ENCODE measurements at regions not wholly inside any gene's neighbourhood (a gene's known extent, or its start where the extent isn't known, plus 50 kb on each side); places are given as distances from the start of the nearest gene placed in this dataset.
"Not testable (repeated sequence)": the region's sequence is repeated elsewhere in the genome, so short reads cannot be mapped to it uniquely, and the experiment has no call there.

DNA sequence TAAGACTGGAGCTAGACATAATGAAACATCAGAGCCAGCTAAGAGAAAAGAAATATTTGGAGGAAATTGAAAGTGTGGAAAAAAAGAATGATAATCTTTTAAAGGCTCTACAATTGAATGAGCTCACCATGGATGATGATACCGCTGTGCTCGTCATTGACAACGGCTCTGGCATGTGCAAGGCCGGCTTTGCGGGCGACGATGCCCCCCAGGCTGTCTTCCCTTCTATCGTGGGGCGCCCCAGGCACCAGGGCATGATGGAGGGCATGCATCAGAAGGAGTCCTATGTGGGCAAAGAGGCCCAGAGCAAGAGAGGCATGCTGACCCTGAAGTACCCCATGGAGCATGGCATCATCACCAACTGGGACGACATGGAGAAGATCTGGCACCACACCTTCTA lies 98.3 kb downstream of the CCDC74A start:
- intact Hi-C loops (cut with micrococcal nuclease); H3K27me3 Mint-ChIP-seq; H3K9me3 Mint-ChIP-seq; POLR2A ChIA-PET; H3K27ac Mint-ChIP-seq; H3K4me3 Mint-ChIP-seq; DNase-seq; H3K36me3 Mint-ChIP-seq; H3K4me1 Mint-ChIP-seq (ENCODE audit: low read depth); CTCF ChIA-PET: not testable (repeated sequence)

- H3K27me3 Mint-ChIP-seq; DNase-seq; H3K4me1 Mint-ChIP-seq (ENCODE audit: low read depth); H3K27ac Mint-ChIP-seq; H3K9me3 Mint-ChIP-seq; POLR2A ChIA-PET; intact Hi-C loops (cut with micrococcal nuclease); H3K4me3 Mint-ChIP-seq; H3K36me3 Mint-ChIP-seq; CTCF ChIA-PET: not testable (repeated sequence)
Measured at GRCh38 chr2:131626565-131626964, 98.9 kb downstream of the CCDC74A start.

- intact Hi-C loops (cut with micrococcal nuclease); DNase-seq; H3K9me3 Mint-ChIP-seq; H3K27ac Mint-ChIP-seq; POLR2A ChIA-PET; H3K4me1 Mint-ChIP-seq (ENCODE audit: low read depth); H3K27me3 Mint-ChIP-seq; CTCF ChIA-PET; H3K4me3 Mint-ChIP-seq; H3K36me3 Mint-ChIP-seq: not testable (repeated sequence)
Measured at GRCh38 chr2:131627777-131628176, 100.1 kb downstream of the CCDC74A start.

- H3K4me1 Mint-ChIP-seq (ENCODE audit: low read depth); H3K36me3 Mint-ChIP-seq; H3K27ac Mint-ChIP-seq; H3K9me3 Mint-ChIP-seq; POLR2A ChIA-PET; CTCF ChIA-PET; DNase-seq; H3K4me3 Mint-ChIP-seq; intact Hi-C loops (cut with micrococcal nuclease); H3K27me3 Mint-ChIP-seq: not testable (repeated sequence)
Measured at GRCh38 chr2:131631648-131632047, 104.0 kb downstream of the CCDC74A start.

DNA sequence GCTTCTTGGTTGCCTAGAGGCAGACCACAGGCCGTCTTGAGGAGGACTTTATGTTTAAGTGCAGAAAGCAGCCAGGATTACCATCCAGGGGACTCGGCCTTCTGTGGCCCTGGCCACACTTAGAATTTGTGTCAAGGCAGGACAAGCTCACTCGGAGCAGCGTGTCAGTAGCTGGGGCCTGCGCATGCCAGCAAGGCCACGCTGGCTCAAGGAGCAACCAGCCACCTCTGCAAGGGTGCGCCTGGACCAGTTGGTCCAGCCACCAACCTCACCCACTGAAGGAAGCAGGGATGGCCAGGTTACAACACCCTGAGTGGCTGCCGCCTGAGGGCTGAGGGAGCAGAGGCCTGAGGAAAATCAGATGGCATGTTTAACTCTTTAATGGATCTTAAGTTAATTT lies 105.7 kb downstream of the CCDC74A start:
- CTCF ChIA-PET; DNase-seq; H3K27ac Mint-ChIP-seq; H3K27me3 Mint-ChIP-seq; POLR2A ChIA-PET; intact Hi-C loops (cut with micrococcal nuclease); H3K36me3 Mint-ChIP-seq; H3K4me3 Mint-ChIP-seq; H3K9me3 Mint-ChIP-seq; H3K4me1 Mint-ChIP-seq (ENCODE audit: low read depth): not testable (repeated sequence)

DNA sequence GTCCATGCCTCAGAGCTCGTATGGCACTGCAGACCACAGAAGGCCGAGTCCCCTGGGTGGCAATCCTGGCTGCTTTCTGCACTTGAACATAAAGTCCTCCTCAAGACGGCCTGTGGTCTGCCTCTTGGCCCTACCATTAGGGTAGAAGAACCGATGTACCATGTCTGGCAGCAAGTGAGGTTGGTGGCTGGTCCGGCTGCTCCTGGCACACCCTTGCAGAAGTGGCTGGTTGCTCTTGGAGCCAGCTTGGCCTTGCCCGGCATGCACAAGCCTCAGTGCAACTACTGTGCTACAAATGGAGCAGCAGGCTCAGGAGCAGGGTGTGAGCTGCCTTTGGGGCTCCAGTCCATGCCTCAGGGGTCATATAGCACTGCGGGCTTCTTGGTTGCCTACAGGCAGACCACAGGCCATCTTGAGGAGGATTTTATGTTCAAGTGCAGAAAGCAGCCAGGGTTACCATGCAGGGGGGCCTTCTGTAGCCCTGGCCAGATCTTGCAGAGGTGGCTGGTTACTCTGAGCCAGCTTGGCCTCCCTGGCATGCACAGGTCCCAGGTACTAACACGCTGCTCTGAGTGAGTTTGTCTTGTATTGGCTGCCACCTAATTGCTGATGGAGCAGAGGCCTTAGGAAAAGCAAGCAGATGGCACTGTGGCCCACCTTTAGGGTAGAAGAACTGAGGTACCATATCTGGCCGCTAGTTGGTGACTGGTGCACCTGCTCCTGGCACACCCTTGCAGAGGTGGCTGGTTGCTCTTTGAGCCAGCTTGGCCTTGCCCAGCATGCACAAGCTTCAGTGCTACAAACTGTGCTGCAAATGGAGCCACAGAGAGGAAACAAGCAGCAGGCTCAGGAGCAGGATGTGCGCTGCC lies 106.4 kb downstream of the CCDC74A start:
- DNase-seq; CTCF ChIA-PET; H3K4me3 Mint-ChIP-seq; intact Hi-C loops (cut with micrococcal nuclease); H3K27me3 Mint-ChIP-seq; H3K27ac Mint-ChIP-seq; POLR2A ChIA-PET; H3K4me1 Mint-ChIP-seq (ENCODE audit: low read depth); H3K36me3 Mint-ChIP-seq; H3K9me3 Mint-ChIP-seq: not testable (repeated sequence)

GRCh38 chr2:131635611-131636010 lies 107.9 kb downstream of the CCDC74A start:
- POLR2A ChIA-PET, result no interaction called here
- intact Hi-C loops (cut with micrococcal nuclease), result no loop called here
- H3K9me3 Mint-ChIP-seq, result no peaks in the 10 kb centered on the region
- CTCF ChIA-PET, result no interaction called here
- no peaks in the 10 kb centered on the region for H3K36me3 Mint-ChIP-seq
- no peak overlapping the region for H3K27ac Mint-ChIP-seq
- no peaks in the 10 kb centered on the region for H3K4me1 Mint-ChIP-seq (ENCODE audit: low read depth)
- H3K27me3 Mint-ChIP-seq, result peaks cover 2% of the 10 kb centered on the region
- no peak for DNase-seq
- no peak overlapping the region for H3K4me3 Mint-ChIP-seq

DNA sequence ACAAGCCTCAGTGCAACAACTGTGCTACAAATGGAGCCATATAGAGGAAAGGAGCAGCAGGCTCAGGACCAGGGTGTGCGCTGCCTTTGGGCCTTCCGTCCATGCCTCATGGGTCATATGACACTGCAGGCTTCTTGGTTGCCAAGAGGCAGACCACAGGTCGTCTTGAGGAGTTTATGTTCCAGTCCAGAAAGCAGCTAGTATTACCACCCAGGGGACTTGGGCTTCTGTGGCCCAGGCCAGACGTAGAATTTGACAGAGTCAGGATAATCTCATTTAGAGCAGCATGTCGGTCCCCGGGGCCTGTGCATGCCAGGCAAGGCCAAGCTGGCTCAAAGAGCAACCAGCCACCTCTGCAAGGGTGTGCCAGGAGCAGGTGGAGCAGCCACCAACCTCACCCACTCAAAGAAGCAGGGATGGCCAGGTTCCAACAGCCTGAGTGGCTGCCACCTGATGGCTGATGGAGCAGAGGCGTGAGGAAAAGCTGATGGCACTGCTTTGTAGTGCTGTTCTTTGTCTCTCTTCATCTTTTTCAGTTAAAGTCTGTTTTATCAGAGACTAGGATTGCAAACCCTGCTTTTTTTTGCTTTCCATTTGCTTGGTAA lies 109.1 kb downstream of the CCDC74A start:
- H3K27ac Mint-ChIP-seq; CTCF ChIA-PET; H3K27me3 Mint-ChIP-seq; H3K4me3 Mint-ChIP-seq; H3K4me1 Mint-ChIP-seq (ENCODE audit: low read depth); DNase-seq; H3K9me3 Mint-ChIP-seq; POLR2A ChIA-PET; intact Hi-C loops (cut with micrococcal nuclease); H3K36me3 Mint-ChIP-seq: not testable (repeated sequence)

- H3K27me3 Mint-ChIP-seq; H3K4me1 Mint-ChIP-seq (ENCODE audit: low read depth); CTCF ChIA-PET: not testable (repeated sequence)
Measured at GRCh38 chr2:131639001-131639620, 111.4 kb downstream of the CCDC74A start.

DNA sequence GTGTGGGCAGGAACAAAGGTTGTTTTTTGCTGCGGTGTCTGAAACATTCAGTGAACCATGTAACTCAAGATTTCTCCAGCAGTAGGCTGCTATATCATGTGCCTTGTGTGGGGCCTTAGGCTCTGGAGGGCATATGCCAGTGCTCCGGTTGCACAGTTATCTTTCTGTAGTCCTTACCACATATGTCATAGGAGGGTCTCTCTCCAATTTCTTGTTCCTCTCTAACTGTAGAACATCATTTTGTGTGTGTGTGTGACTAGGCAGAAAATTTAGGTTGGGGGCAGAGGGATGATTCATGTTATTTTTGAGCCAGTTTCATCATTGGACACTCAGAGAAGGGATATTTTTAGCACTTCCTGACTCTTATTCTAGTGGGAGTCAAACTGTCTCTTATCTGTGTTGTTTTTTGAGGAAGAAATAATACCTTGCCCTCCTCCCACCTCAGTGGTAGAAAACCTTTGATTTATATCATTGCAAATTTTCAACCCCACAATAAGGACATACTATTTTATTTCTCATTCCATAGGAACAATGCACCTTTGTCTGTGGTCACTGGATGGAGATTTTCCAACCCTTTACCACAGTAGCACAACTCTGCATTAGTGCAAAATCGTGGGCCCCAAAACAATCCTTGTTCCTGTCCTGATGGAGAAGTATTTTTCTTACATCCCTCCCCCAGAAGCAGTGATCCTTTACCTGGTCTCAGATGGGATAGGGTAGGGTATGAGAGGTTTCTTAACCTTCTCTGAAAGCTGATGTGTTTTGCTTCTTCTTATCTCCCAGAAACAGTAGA lies 113.9 kb downstream of the CCDC74A start:
- intact Hi-C loops (cut with micrococcal nuclease), result no loop called here
- Mint-ChIP-seq H3K36me3 (no peaks in the 10 kb centered on the region), H3K4me3 (no peak overlapping the region), H3K9me3 (no peaks in the 10 kb centered on the region), H3K27ac (no peak overlapping the region), H3K27me3 (peaks cover 19% of the 10 kb centered on the region), H3K4me1 (ENCODE audit: low read depth) (no peaks in the 10 kb centered on the region)
- no peak for DNase-seq
- ChIA-PET POLR2A (interaction anchor here (0.6 kb wide), 1 partner anchor 494 kb away, joined by 3 read pairs; no protein-coding TSS in a partner anchor), CTCF (no interaction called here)

More at GRCh38 chr2:131639001-131639620, 111.4 kb downstream of the CCDC74A start:
- H3K27ac Mint-ChIP-seq; H3K4me3 Mint-ChIP-seq; POLR2A ChIA-PET; H3K36me3 Mint-ChIP-seq; DNase-seq; intact Hi-C loops (cut with micrococcal nuclease); H3K9me3 Mint-ChIP-seq: not testable (repeated sequence)

DNA sequence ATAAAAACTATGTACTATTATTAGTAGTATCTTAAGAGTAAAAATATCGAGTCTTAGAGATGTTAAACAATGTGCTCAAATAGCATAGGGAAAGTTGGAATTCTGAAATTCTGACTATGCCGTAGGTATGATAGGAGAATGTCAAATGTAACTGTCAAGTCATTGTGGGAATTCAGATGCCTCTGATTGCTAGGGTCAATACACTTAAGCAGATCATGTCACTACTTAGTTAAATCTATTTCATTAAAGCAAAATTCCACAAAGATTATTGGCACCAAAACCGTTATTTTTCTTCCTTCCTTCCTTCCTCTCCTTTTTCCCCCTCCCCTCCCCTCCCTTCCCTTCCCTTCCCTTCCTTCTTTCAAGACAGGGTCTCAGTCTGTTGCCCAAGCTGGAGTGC lies 115.5 kb downstream of the CCDC74A start:
- POLR2A ChIA-PET, H3K4me3 Mint-ChIP-seq: not testable (repeated sequence)

GRCh38 chr2:131645177-131645765 lies 117.6 kb downstream of the CCDC74A start:
- H3K27ac Mint-ChIP-seq, result no peak overlapping the region
- H3K4me3 Mint-ChIP-seq, result no peak overlapping the region
- no peaks in the 10 kb centered on the region for H3K36me3 Mint-ChIP-seq
- no peaks in the 10 kb centered on the region for H3K4me1 Mint-ChIP-seq (ENCODE audit: low read depth)
- no peak for DNase-seq
- intact Hi-C loops (cut with micrococcal nuclease), result no loop called here
- ChIA-PET POLR2A (no interaction called here), CTCF (no interaction called here)
- H3K27me3 Mint-ChIP-seq, result peaks cover 28% of the 10 kb centered on the region
- H3K9me3 Mint-ChIP-seq, result no peaks in the 10 kb centered on the region

More for the DNA sequence above, 115.5 kb downstream of the CCDC74A start:
- H3K36me3 Mint-ChIP-seq; intact Hi-C loops (cut with micrococcal nuclease); H3K9me3 Mint-ChIP-seq; H3K27ac Mint-ChIP-seq; H3K4me1 Mint-ChIP-seq (ENCODE audit: low read depth); CTCF ChIA-PET; DNase-seq: not testable (repeated sequence)
- H3K27me3 Mint-ChIP-seq, result peaks cover 27% of the 10 kb centered on the region

Data from activated CD4-positive, alpha-beta memory T cell treated with anti-CD3 and anti-CD28 coated beads for 36 hours (primary cell).